H1 (cell line): ENCODE measurements at regions not wholly inside any gene's neighbourhood (a gene's known extent, or its start where the extent isn't known, plus 50 kb on each side); places are given as distances from the start of the nearest gene placed in this dataset.

ENCODE experiments used
- CTCF ChIA-PET: fragments of 300-600 bp; sonication (Branson Sonifier 250); formaldehyde crosslinking; loops from one replicate; lab custom pipeline; 2021; ENCODE audit not compliant: partially characterized antibody; lab: Charles Lee
- POLR2A ChIA-PET: fragments of 300-600 bp; sonication (Branson Sonifier 250); formaldehyde crosslinking; loops from one replicate; lab custom pipeline; 2021; ENCODE audit warnings: inconsistent platforms; ENCODE audit not compliant: partially characterized antibody; lab: Charles Lee
- DNase-seq, 2 experiments: peaks; one replicate each; pipeline versions ENCODE4 v3.0.0 to v3.0.0-alpha.2; 2010 to 2022; ENCODE audit warnings: low spot score in 2 of 2, low read depth in 1 of 2, mixed read lengths in 1 of 2
- FAIRE-seq: peaks from 2 replicates; lab custom pipeline; 2011; peaks lifted over from hg19 to GRCh38; lab: Jason Lieb, UNC
- H2AFZ ChIP-seq: 2 replicates; pipeline ENCODE4 v1.8.1; 2012; ENCODE audit warnings: low read length, inconsistent platforms
- H2AK5ac ChIP-seq: 2 replicates; pipeline ENCODE4 v1.6.1; 2013; ENCODE audit warnings: low read depth, low read length
- H2BK120ac ChIP-seq: replicated peaks from 2 replicates; pipeline ENCODE3; 2013; ENCODE audit warnings: low read depth, low read length, inconsistent platforms
- H2BK12ac ChIP-seq: 2 replicates; pipeline ENCODE4 v1.6.1; 2013; ENCODE audit warnings: low read depth, low read length
- H2BK15ac ChIP-seq: 2 replicates; pipeline ENCODE4 v1.6.1; 2013; ENCODE audit warnings: low read length
- H2BK20ac ChIP-seq: 2 replicates; pipeline ENCODE4 v1.6.1; 2013; ENCODE audit warnings: low read length
- H2BK5ac ChIP-seq: 2 replicates; pipeline ENCODE4 v1.6.1; 2013; ENCODE audit warnings: low read depth, low read length
- H3K14ac ChIP-seq: 2 replicates; pipeline ENCODE4 v1.6.1; 2013; ENCODE audit warnings: inconsistent platforms; ENCODE audit not compliant: insufficient read length
- H3K18ac ChIP-seq: 2 replicates; pipeline ENCODE4 v1.6.1; 2013; ENCODE audit warnings: low read length; ENCODE audit errors: extremely low read depth
- H3K23ac ChIP-seq: 2 replicates; pipeline ENCODE4 v1.6.1; 2013; ENCODE audit warnings: inconsistent platforms; ENCODE audit not compliant: insufficient read length
- H3K23me2 ChIP-seq: 2 replicates; pipeline ENCODE4 v1.6.1; 2013; ENCODE audit warnings: low read depth, low read length
- H3K27ac ChIP-seq: 2 replicates; pipeline ENCODE4 v1.6.1; 2011; ENCODE audit warnings: low read depth, low read length, inconsistent platforms
- H3K27me3 ChIP-seq, 4 experiments: replicated peaks in 1 of 4; 1 replicate in 1 of 4; 2 replicates in 3 of 4; pipeline versions ENCODE4 v1.6.1 to v1.8.1; 2011 to 2013; ENCODE audit warnings: low read length in 3 of 4, mild to moderate bottlenecking in 3 of 4, inconsistent platforms in 2 of 4, mixed read lengths in 2 of 4, moderate library complexity in 1 of 4; ENCODE audit not compliant: control insufficient read depth in 3 of 4, insufficient read depth in 3 of 4; ENCODE audit errors: extremely low read depth in 1 of 4
- H3K36me3 ChIP-seq, 4 experiments: 2 replicates each; pipeline versions ENCODE4 v1.6.1 to v1.8.1; 2011 to 2013; ENCODE audit warnings: mild to moderate bottlenecking in 4 of 4, low read length in 3 of 4, moderate library complexity in 2 of 4, control low read depth in 1 of 4, inconsistent platforms in 1 of 4; ENCODE audit not compliant: insufficient read depth in 4 of 4, control insufficient read depth in 2 of 4
- H3K4ac ChIP-seq: replicated peaks from 2 replicates; pipeline ENCODE3; 2013; ENCODE audit warnings: low read length, low read depth, mixed read lengths, inconsistent platforms; ENCODE audit not compliant: insufficient read length
- H3K4me1 ChIP-seq, 4 experiments: replicated peaks in 1 of 4; 1 replicate in 1 of 4; 2 replicates in 3 of 4; pipeline versions ENCODE4 v1.6.1 to v1.8.1; 2011 to 2013; ENCODE audit warnings: low read length in 3 of 4, inconsistent platforms in 2 of 4, mixed read lengths in 1 of 4; ENCODE audit not compliant: insufficient read depth in 4 of 4, control insufficient read depth in 3 of 4
- H3K4me2 ChIP-seq, 2 experiments: 2 replicates each; pipeline versions ENCODE4 v1.6.1 to v1.8.1; 2011 to 2013; ENCODE audit warnings: low read depth in 2 of 2, low read length in 2 of 2, control low read depth in 1 of 2, inconsistent platforms in 1 of 2, mild to moderate bottlenecking in 1 of 2; ENCODE audit not compliant: insufficient read depth in 1 of 2
- H3K4me3 ChIP-seq, 4 experiments: fragments of 200-600, 300-600 bp in 1 of 4; sonication (generic), shearing (Covaris generic), sonication (Bioruptor Twin) in 1 of 4; 2 replicates each; pipeline versions ENCODE4 v1.5.1 to v1.8.1; 2011 to 2016; ENCODE audit warnings: low read length in 4 of 4, low read depth in 3 of 4, control low read depth in 2 of 4, inconsistent platforms in 2 of 4, mild to moderate bottlenecking in 2 of 4, mixed read lengths in 1 of 4, moderate library complexity in 1 of 4; ENCODE audit not compliant: insufficient read depth in 2 of 4; ENCODE audit errors: extremely low read depth in 1 of 4
- H3K56ac ChIP-seq: replicated peaks from 2 replicates; pipeline ENCODE3; 2013; ENCODE audit warnings: low read depth, mild to moderate bottlenecking, mixed read lengths, low read length, inconsistent platforms; ENCODE audit not compliant: insufficient read length
- H3K79me1 ChIP-seq: 2 replicates; pipeline ENCODE4 v1.6.1; 2013; ENCODE audit warnings: low read depth, low read length, control low read depth
- H3K79me2 ChIP-seq, 2 experiments: 2 replicates each; pipeline versions ENCODE4 v1.6.1 to v1.8.1; 2012 to 2013; ENCODE audit warnings: low read length in 2 of 2, mild to moderate bottlenecking in 2 of 2, inconsistent platforms in 1 of 2; ENCODE audit not compliant: insufficient read depth in 2 of 2, control insufficient read depth in 1 of 2
- H3K9ac ChIP-seq, 4 experiments: replicated peaks in 1 of 4; 1 replicate in 1 of 4; 2 replicates in 3 of 4; pipeline versions ENCODE4 v1.6.1 to v1.8.1; 2011 to 2013; ENCODE audit warnings: low read depth in 3 of 4, low read length in 3 of 4, control low read depth in 2 of 4, mild to moderate bottlenecking in 2 of 4, moderate library complexity in 2 of 4, inconsistent platforms in 1 of 4; ENCODE audit errors: extremely low read depth in 1 of 4
- H3K9me3 ChIP-seq, 2 experiments: 2 replicates each; pipeline versions ENCODE4 v1.6.1 to v1.8.1; 2012 to 2013; ENCODE audit warnings: mild to moderate bottlenecking in 2 of 2, moderate library complexity in 2 of 2, control low read depth in 1 of 2, inconsistent platforms in 1 of 2, low read depth in 1 of 2, low read length in 1 of 2, mixed read lengths in 1 of 2; ENCODE audit not compliant: insufficient read depth in 2 of 2
- H4K20me1 ChIP-seq, 2 experiments: replicated peaks in 1 of 2; 2 replicates each; pipeline versions ENCODE3 to v1.8.1; 2011 to 2013; ENCODE audit warnings: inconsistent platforms in 2 of 2, low read length in 2 of 2, mild to moderate bottlenecking in 1 of 2; ENCODE audit not compliant: insufficient read depth in 2 of 2, control insufficient read depth in 1 of 2
- H4K5ac ChIP-seq: 2 replicates; pipeline ENCODE4 v1.6.1; 2013; ENCODE audit warnings: low read length, low read depth, mixed read lengths, inconsistent platforms; ENCODE audit not compliant: insufficient read length
- H4K8ac ChIP-seq: 2 replicates; pipeline ENCODE4 v1.8.0; 2013; ENCODE audit warnings: mild to moderate bottlenecking, moderate library complexity, low read length, inconsistent platforms; ENCODE audit not compliant: insufficient read depth; ENCODE audit errors: extremely low read depth
- H4K91ac ChIP-seq: replicated peaks from 2 replicates; pipeline ENCODE3; 2013; ENCODE audit warnings: low read length, mixed read lengths, inconsistent platforms; ENCODE audit not compliant: insufficient read length
- BACH1 ChIP-seq: IDR thresholded peaks from 2 replicates; pipeline ENCODE4 v1.6.1; 2012; ENCODE audit warnings: low read length, improper control_type of control experiment
- CBX5 ChIP-seq: fragments of 300-800, 300-1000 bp; sonication (generic); IDR thresholded peaks from 2 replicates; pipeline ENCODE4 v1.7.1; 2016; ENCODE audit warnings: antibody characterized with exemption, low read length, low read depth
- CBX8 ChIP-seq: fragments of 300-800, 300-1000 bp; sonication (generic); IDR thresholded peaks from 2 replicates; pipeline ENCODE4 v1.7.1; 2016; ENCODE audit warnings: low read depth, low read length, borderline replicate concordance
- CHD1 ChIP-seq: IDR thresholded peaks from 2 replicates; pipeline ENCODE4 v1.6.1; 2012; ENCODE audit warnings: low read depth, low read length, improper control_type of control experiment
- CHD2 ChIP-seq: IDR thresholded peaks from 2 replicates; pipeline ENCODE4 v1.6.1; 2012; ENCODE audit warnings: low read length, improper control_type of control experiment
- EGR1 ChIP-seq: IDR thresholded peaks from 2 replicates; pipeline ENCODE4 v1.6.1; 2011; ENCODE audit warnings: low read depth, low read length, borderline replicate concordance
- EZH2 ChIP-seq: fragments of 200-600 bp; sonication (generic); IDR thresholded peaks from 2 replicates; pipeline ENCODE4 v1.7.1; 2012; ENCODE audit warnings: low read depth, mild to moderate bottlenecking, moderate library complexity, low read length, inconsistent platforms; ENCODE audit not compliant: severe bottlenecking
- HDAC6 ChIP-seq: IDR thresholded peaks from one replicate; pipeline ENCODE4 v1.7.1; 2012; ENCODE audit warnings: low read depth, mild to moderate bottlenecking, inconsistent platforms, low read length, moderate library complexity
- TCF12 ChIP-seq: IDR thresholded peaks from 2 replicates; pipeline ENCODE4 v1.6.1; 2011; ENCODE audit warnings: low read depth, mild to moderate bottlenecking, low read length
- WGBS, 2 experiments: shearing (Covaris generic) in 1 of 2; methylation state at CpG; one replicate each; pipeline versions ENCODE4 v1.1.6 to v1.1.7; 2013 to 2015; ENCODE audit warnings: low lambda C conversion rate in 2 of 2, mixed read lengths in 2 of 2, inconsistent platforms in 1 of 2, low coverage in 1 of 2, missing lambda C conversion rate in 1 of 2; ENCODE audit not compliant: insufficient replicate concordance in 2 of 2, insufficient coverage in 1 of 2, insufficient read length in 1 of 2; ENCODE audit errors: extremely low coverage in 1 of 2, missing lambda C conversion rate in 1 of 2; 5-methylcytosine and 5-hydroxymethylcytosine counted together
- TF ChIP-seq, protein P1 (sequence below): IDR thresholded peaks from 2 replicates; pipeline ENCODE4 v1.6.1; 2011; ENCODE audit warnings: low read depth, mild to moderate bottlenecking, low read length; ENCODE audit not compliant: insufficient read depth
- TF ChIP-seq, protein P2 (sequence below): IDR thresholded peaks from 2 replicates; pipeline ENCODE4 v1.6.1; 2012; ENCODE audit warnings: inconsistent platforms

DNA sequence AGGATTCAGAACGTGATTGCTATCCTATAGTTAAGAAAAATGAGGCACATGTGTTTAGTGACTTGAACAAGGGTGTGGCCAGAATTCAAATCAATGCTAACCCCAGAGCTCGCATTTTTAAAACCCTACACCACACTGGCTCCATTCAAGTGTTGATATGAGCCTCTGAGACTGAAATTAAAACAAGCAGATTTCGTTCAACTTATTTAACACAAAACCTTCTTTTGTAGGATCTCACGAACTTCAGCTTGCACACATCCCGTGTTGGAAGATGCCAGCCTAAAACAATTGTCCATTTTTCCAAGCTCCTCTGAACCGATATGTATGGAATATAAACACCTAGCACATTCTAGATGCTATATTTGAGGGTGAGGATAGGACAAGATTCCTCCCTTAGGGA, 231.0 kb upstream of the IRX5 start:
- Histone ChIP-seq H3K18ac (no peak overlapping the region), H2AK5ac (no peak overlapping the region), H2BK15ac (no peak overlapping the region), H3K79me1 (no peaks in the 10 kb centered on the region), H3K27ac (no peak overlapping the region), H3K9ac (no peak overlapping the region), H3K4ac (no peak overlapping the region), H3K4me1 (no peaks in the 10 kb centered on the region), H2BK120ac (no peak overlapping the region), H3K27me3 (no peaks in the 10 kb centered on the region), H3K79me2 (no peaks in the 10 kb centered on the region), H3K4me2 (no peak overlapping the region), H4K91ac (no peak overlapping the region), H3K23me2 (no peaks in the 10 kb centered on the region), H3K9me3 (no peaks in the 10 kb centered on the region), H2BK12ac (no peak overlapping the region), H3K23ac (no peak overlapping the region), H4K8ac (no peak overlapping the region), H3K56ac (no peak overlapping the region), H4K20me1 (no peaks in the 10 kb centered on the region), H2AFZ (no peak overlapping the region), H2BK20ac (no peak overlapping the region), H4K5ac (no peak overlapping the region), H3K4me3 (no peak overlapping the region), H2BK5ac (no peak overlapping the region), H3K14ac (no peak overlapping the region), H3K36me3 (no peaks in the 10 kb centered on the region)
- CTCF ChIA-PET = no interaction called here
- no peak for FAIRE-seq
- POLR2A ChIA-PET = no interaction called here
- WGBS, 2 experiments = 88% methylated on average over 6 of the region's 6 CpGs; no CpG with 5 or more reads in 1 of the 2 experiments
- TF ChIP-seq TCF12 (no peak), BACH1 (no peak), CBX8 (no peak), CHD2 (no peak), CHD1 (no peak), EZH2 (no peak), HDAC6 (no peak), EGR1 (no peak), CBX5 (no peak)
- TF ChIP-seq, protein P1, sequence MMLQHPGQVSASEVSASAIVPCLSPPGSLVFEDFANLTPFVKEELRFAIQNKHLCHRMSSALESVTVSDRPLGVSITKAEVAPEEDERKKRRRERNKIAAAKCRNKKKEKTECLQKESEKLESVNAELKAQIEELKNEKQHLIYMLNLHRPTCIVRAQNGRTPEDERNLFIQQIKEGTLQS = no peak
- TF ChIP-seq, protein P2, sequence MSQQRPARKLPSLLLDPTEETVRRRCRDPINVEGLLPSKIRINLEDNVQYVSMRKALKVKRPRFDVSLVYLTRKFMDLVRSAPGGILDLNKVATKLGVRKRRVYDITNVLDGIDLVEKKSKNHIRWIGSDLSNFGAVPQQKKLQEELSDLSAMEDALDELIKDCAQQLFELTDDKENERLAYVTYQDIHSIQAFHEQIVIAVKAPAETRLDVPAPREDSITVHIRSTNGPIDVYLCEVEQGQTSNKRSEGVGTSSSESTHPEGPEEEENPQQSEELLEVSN = no peak
- DNase-seq = no peak
